ENCODE measurements at regions not wholly inside any gene's neighbourhood (a gene's known extent, or its start where the extent isn't known, plus 50 kb on each side); places are given as distances from the start of the nearest gene placed in this dataset.
"Not testable (repeated sequence)": the region's sequence is repeated elsewhere in the genome, so short reads cannot be mapped to it uniquely, and the experiment has no call there.

- no peak for TF ChIP-seq Cebpa-rat (IDR thresholded peaks at IDR 0.05)
- peaks cover 0 to 5% (median 0%) of the 10 kb centered on the region in 10 experiments; a peak in 2 of 20 replicates for H3K4me1 ChIP-seq
- no peak overlapping the region for H3K4me2 ChIP-seq
- no peak overlapping the region for H3K9ac ChIP-seq
- no peak overlapping the region for H3K4me3 ChIP-seq
- H4K20me1 ChIP-seq, result no peaks in the 10 kb centered on the region
- H3K27me3 ChIP-seq, result peaks cover 0 to 11% (median 8%) of the 10 kb centered on the region in 11 experiments; a peak in 10 of 22 replicates
- no peak overlapping the region for H3K27ac ChIP-seq
- no peaks in the 10 kb centered on the region for H3K36me3 ChIP-seq
- no peaks in the 10 kb centered on the region for H3K9me3 ChIP-seq (replicated peaks in 1 of 11)
Observed at GRCh38 chr12:4189721-4190120, 83.8 kb upstream of the CCND2 start.

GRCh38 chr12:4187916-4188315 is 85.6 kb upstream of the CCND2 start:
- no peak overlapping the region for H3K4me2 ChIP-seq
- TF ChIP-seq Cebpa-rat (IDR thresholded peaks at IDR 0.05), result no peak

GRCh38 chr12:4187315-4187714 is 86.2 kb upstream of the CCND2 start:
- not testable (repeated sequence) for H4K20me1 ChIP-seq, H3K27ac ChIP-seq, H3K27me3 ChIP-seq, H3K4me1 ChIP-seq, H3K4me2 ChIP-seq, H3K9ac ChIP-seq, H3K4me3 ChIP-seq, H3K36me3 ChIP-seq
- H3K9me3 ChIP-seq (replicated peaks in 1 of 11), result peaks cover 0 to 14% (median 9%) of the 10 kb centered on the region in 11 experiments; a peak in 11 of 22 replicates

More at GRCh38 chr12:4187916-4188315, 85.6 kb upstream of the CCND2 start:
- Histone ChIP-seq H3K4me3 (no peak overlapping the region), H3K9ac (no peak overlapping the region), H3K27me3 (no peaks in the 10 kb centered on the region), H3K36me3 (no peaks in the 10 kb centered on the region), H4K20me1 (no peaks in the 10 kb centered on the region), H3K4me1 (peaks cover 0 to 5% (median 0%) of the 10 kb centered on the region in 10 experiments; a peak in 2 of 20 replicates), H3K27ac (no peak overlapping the region), H3K9me3 (replicated peaks in 1 of 11) (peaks cover 0 to 10% (median 7%) of the 10 kb centered on the region in 11 experiments; a peak in 11 of 22 replicates)

DNA sequence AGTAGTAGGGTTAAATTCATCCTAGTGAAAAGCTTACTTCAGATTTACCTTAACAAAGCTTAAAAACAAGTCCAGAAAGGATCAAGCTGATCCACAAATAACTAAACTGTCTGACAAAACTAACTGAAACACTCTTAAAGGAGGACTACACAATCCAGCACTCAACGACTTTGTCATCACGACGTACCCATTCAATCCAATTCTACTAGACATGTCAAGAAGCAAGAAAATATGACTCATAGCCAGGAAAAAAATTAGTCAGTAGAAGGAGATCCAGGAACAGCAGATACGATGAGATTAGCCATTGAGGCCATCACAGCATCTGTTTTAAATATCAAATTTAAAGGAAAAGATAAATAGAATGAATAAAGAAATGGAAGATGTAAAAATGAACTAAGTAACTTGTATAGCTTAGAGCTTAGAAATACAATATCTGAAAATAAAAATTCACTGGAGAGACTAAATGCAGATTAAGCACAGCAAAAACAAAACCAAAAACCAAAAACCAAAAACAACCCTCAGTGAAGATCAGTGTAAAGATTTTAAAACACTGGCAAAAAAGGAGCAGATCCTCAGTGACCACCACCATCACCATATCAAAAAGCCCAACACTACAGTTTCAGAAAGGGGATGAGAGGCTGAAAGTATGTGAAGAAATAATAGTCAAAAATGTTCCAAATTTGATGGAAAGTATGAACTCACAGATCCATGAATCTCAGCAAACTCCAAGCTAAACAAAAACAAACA is 95.0 kb upstream of the CCND2 start:
- Histone ChIP-seq H3K27ac (no peak overlapping the region), H3K27me3 (no peaks in the 10 kb centered on the region), H3K9ac (no peak overlapping the region), H3K4me1 (no peaks in the 10 kb centered on the region), H4K20me1 (no peaks in the 10 kb centered on the region), H3K9me3 (replicated peaks in 1 of 11) (peaks cover 0 to 20% (median 10%) of the 10 kb centered on the region in 11 experiments; a peak in 12 of 22 replicates), H3K4me3 (no peak overlapping the region), H3K4me2 (no peak overlapping the region), H3K36me3 (no peaks in the 10 kb centered on the region)
- no peak for TF ChIP-seq Cebpa-rat (IDR thresholded peaks at IDR 0.05)

- no peak overlapping the region for H3K9ac ChIP-seq
- H3K27ac ChIP-seq, result no peak overlapping the region
- no peaks in the 10 kb centered on the region for H3K36me3 ChIP-seq
- no peak overlapping the region for H3K4me2 ChIP-seq
- no peak for TF ChIP-seq Cebpa-rat (IDR thresholded peaks at IDR 0.05)
- H3K27me3 ChIP-seq, result no peaks in the 10 kb centered on the region
- H3K4me3 ChIP-seq, result no peak overlapping the region
- no peaks in the 10 kb centered on the region for H4K20me1 ChIP-seq
- no peaks in the 10 kb centered on the region for H3K4me1 ChIP-seq
- peaks cover 0 to 10% (median 4%) of the 10 kb centered on the region in 11 experiments; a peak in 3 of 22 replicates for H3K9me3 ChIP-seq (replicated peaks in 1 of 11)
Observed at GRCh38 chr12:4177262-4177661, 96.3 kb upstream of the CCND2 start.

- TF ChIP-seq Cebpa-rat (IDR thresholded peaks at IDR 0.05), result no peak
- no peaks in the 10 kb centered on the region for H3K27me3 ChIP-seq
- H3K4me2 ChIP-seq, result no peak overlapping the region
Observed at GRCh38 chr12:4176168-4176567, 97.4 kb upstream of the CCND2 start.

GRCh38 chr12:4174417-4174816 is 99.1 kb upstream of the CCND2 start:
- no peaks in the 10 kb centered on the region for H3K9me3 ChIP-seq (replicated peaks in 1 of 11)
- peaks cover 12 to 18% (median 15%) of the 10 kb centered on the region in 10 experiments for H3K4me1 ChIP-seq
- H3K4me2 ChIP-seq, result no peak overlapping the region
- no peaks in the 10 kb centered on the region for H3K27me3 ChIP-seq
- H3K36me3 ChIP-seq, result no peaks in the 10 kb centered on the region
- no peak overlapping the region for H3K4me3 ChIP-seq
- no peaks in the 10 kb centered on the region for H4K20me1 ChIP-seq
- H3K27ac ChIP-seq, result no peak overlapping the region
- no peak for TF ChIP-seq Cebpa-rat (IDR thresholded peaks at IDR 0.05)
- H3K9ac ChIP-seq, result no peak overlapping the region

More at GRCh38 chr12:4176168-4176567, 97.4 kb upstream of the CCND2 start:
- no peak overlapping the region for H3K27ac ChIP-seq
- no peak overlapping the region for H3K9ac ChIP-seq
- H4K20me1 ChIP-seq, result no peaks in the 10 kb centered on the region
- H3K4me1 ChIP-seq, result peaks cover 0 to under 1% (median 0%) of the 10 kb centered on the region in 10 experiments; a peak in 3 of 20 replicates
- no peak overlapping the region for H3K4me3 ChIP-seq
- peaks cover 0 to 4% (median 3%) of the 10 kb centered on the region in 11 experiments; a peak in 3 of 22 replicates for H3K9me3 ChIP-seq (replicated peaks in 1 of 11)
- no peaks in the 10 kb centered on the region for H3K36me3 ChIP-seq

DNA sequence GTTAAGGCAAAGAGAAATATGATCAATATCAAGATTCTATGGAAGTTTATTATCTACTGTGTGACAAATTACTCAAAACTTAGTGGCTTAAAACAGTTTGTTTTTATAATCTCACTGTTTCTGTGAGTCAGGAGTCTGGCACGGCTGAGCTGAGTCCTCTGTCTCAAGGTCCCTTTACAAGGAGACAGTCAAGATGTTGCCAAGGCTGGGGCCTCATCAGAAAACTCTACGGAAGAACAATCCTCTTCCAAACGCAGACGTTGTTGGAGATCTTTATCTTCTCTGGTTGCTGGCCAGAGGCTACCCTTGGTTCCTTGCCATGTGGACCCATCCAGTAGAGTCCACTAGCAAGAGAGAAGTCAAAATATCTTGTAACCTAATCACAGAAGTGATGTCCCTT is 100.6 kb upstream of the CCND2 start:
- Histone ChIP-seq H3K27me3 (no peaks in the 10 kb centered on the region), H3K9me3 (replicated peaks in 1 of 11) (no peaks in the 10 kb centered on the region), H3K4me2 (no peak overlapping the region), H3K4me3 (no peak overlapping the region), H4K20me1 (no peaks in the 10 kb centered on the region), H3K27ac (no peak overlapping the region), H3K4me1 (peaks cover 24 to 32% (median 29%) of the 10 kb centered on the region in 10 experiments), H3K36me3 (no peaks in the 10 kb centered on the region), H3K9ac (no peak overlapping the region)
- no peak for TF ChIP-seq Cebpa-rat (IDR thresholded peaks at IDR 0.05)

DNA sequence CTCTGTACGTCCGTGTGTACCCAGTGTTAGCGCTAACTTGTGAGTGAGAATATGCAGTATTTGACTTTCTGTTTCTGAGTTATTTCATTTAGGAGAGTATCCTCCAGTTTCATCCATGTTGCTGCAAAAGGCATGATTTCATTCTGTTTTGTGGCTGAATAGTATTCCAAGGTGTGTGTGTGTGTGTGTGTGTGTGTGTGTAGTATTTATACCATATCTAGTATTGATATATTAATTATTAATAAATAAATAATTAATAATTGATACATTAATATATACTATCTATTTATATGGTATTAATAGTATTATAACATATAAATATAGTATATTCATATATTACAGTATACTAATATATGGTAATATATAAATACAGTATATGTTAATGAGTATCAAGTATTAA is 101.8 kb upstream of the CCND2 start:
- Histone ChIP-seq H4K20me1 (no peaks in the 10 kb centered on the region), H3K27ac (no peak overlapping the region), H3K9ac (no peak overlapping the region), H3K4me1 (peaks cover 24 to 41% (median 37%) of the 10 kb centered on the region in 10 experiments), H3K9me3 (replicated peaks in 1 of 11) (no peaks in the 10 kb centered on the region), H3K36me3 (no peaks in the 10 kb centered on the region), H3K27me3 (no peaks in the 10 kb centered on the region), H3K4me3 (no peak overlapping the region), H3K4me2 (no peak overlapping the region)
- TF ChIP-seq Cebpa-rat (IDR thresholded peaks at IDR 0.05), result no peak

All from BLaER1 treated with 17β-estradiol and CSF1 and Interleukin-3, amounts not matched to agents 10 nM and 100 nM (cell line).